HG02970 (cell line): ENCODE measurements at regions not wholly inside any gene's neighbourhood (a gene's known extent, or its start where the extent isn't known, plus 50 kb on each side); places are given as distances from the start of the nearest gene placed in this dataset.
"Not testable (repeated sequence)": the region's sequence is repeated elsewhere in the genome, so short reads cannot be mapped to it uniquely, and the experiment has no call there.

Experiments used
- ATAC-seq: cut with Tn5 transposase; IDR thresholded peaks from one replicate; pipeline ENCODE4 v1.9.1; 2021; ENCODE audit warnings: mild to moderate bottlenecking, moderate library complexity, moderate number of reproducible peaks; ENCODE audit not compliant: unreplicated experiment, low FRiP score

DNA sequence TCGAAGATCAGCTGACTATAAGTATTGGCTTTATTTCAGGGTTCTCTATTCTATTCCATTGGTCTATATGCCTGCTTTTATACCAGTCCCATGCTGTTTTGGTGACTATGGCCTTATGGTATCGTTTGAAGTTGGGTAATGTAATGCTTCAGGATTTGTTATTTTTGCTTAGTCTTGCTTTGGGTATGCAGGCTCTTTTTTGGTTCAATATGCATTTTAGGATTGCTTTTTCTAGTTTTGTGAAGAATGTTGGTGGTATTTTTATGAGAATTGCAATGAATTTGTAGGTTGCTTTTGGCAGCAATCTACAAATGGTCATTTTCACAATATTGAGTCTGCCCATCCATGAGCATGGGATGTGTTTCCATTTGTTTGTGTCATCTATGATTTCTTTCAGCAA is 951.9 kb upstream of the SLITRK1 start:
- no peak for ATAC-seq

DNA sequence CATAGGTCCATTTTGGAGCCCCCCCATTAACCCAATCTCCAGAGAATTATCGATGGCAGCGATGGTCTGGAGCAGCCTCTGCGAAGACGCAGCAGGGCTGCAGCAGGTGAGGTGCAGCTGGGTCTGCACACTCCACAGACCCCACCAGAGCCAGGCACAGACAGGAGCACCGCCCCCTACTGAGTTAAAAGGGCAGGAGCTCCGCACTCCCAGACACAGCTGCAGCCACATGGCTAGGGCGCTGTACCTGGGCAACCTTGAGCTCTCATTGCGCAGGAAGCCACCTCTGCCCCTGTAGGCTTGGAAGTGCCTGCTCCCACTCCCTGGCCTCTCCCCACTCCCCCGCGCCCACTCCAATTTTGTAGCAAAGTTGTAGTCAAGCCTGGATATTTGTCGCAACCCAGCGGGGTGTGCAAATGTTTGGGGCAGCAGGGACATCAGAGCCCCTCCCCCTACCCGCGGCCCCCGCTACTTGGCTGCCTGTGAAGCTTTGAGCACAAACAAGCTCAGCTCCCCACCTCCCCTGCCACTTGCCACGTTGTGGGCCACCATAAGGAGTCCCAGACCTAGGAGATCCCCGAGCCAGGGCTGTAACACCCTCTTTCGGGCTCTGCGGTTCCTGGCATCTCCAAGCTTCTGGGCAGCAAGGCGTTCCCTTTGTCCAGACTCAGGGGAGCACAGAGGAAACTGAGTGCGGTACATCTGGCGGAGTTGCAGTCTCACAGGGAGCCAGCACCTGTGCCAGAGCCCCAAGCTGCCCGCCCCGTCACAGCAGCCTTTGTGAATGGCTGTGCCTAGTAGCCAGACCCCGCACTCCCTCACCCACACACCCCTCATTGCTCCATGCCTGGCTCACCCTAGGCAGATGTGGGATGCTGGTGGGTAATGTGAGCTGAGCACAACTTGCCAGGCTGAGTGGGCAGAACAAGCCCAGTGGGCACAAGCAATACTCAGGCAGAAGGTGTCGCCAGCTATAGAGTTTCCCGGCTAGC is 949.7 kb upstream of the SLITRK1 start:
- no peak for ATAC-seq

GRCh38 chr13:84823528-84823927 is 941.3 kb upstream of the SLITRK1 start:
- no peak for ATAC-seq

DNA sequence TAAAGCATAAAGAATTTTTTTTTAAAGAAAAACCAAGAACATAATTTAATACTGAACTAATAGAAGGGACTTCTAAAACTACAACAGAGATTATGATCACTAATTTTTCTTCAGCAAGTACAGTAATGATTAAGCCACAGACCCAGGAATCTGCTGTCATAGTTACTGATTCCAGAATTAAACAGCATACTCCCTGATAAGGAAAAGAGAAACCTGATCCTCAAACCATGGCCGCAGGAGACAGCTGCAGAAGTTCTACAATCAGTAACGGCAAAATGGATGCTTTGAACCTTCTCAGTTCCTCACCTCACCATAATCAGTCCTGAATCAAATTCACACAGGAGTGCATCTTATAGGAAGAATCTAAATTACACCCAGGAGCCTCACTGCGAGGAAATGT is 939.0 kb upstream of the SLITRK1 start:
- ATAC-seq: no peak

DNA sequence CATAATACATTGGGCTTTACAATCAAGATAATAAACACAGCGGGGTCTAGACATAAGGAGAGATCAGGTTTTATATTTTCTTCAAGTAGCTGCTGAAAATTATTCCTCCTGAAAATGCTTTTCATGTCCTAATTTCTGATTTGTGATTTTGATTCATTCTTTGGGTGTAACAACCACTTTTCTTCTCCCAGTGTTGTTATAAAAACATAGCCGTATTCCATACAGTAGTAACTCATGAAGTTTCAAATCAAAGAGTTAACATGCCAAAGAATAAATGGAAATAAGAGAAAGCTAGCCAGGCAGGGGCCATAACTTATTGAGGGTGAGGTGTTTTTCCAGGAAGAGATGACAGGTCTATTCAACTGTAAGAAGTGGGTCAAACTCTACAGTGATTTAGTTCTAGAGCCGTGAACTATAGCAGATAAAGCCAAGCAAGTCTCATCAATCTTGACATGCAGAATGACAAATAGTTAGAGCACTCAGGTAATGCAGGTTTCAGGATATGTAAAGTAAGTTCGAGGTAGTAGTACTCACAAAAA is 934.4 kb upstream of the SLITRK1 start:
- no peak for ATAC-seq

GRCh38 chr13:84812789-84813188 is 930.5 kb upstream of the SLITRK1 start:
- no peak for ATAC-seq

DNA sequence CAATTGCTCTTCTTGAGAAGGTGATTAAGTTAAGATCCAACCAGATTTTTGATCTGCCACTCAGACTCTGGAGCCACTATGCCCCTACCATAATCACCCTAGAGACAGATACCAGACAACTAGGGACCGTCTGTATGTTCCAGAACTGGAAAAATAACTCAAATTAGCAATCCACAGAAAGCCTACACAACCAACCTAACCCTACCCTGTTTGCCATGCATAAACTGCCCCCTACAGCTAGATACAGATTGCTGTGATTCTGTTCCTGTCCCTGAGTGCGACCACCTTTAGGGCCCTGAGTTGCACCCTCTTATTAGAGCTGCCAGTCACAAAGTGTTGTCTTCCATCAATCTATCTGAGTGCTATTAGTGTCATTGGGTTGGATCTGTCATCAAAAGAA is 929.8 kb upstream of the SLITRK1 start:
- ATAC-seq: no peak

DNA sequence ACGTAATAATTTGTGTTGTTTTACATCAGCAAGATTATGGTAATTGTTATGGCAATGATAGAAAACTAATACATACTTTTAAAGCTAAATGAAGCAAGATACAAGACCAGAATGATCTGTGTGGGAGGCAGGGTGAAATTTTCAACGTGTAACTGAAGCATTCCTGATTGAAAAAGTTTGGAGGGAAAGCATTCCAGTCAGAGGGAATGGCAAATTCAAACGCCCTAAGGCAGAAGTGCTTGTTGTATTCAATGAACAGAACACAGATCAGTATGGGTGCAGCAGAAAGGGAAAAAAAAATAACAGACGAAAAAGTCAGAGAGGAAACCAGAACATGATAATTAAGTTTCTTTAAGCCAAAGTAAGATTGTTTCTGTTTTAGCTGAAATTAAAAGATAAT is 928.5 kb upstream of the SLITRK1 start:
- ATAC-seq: no peak

DNA sequence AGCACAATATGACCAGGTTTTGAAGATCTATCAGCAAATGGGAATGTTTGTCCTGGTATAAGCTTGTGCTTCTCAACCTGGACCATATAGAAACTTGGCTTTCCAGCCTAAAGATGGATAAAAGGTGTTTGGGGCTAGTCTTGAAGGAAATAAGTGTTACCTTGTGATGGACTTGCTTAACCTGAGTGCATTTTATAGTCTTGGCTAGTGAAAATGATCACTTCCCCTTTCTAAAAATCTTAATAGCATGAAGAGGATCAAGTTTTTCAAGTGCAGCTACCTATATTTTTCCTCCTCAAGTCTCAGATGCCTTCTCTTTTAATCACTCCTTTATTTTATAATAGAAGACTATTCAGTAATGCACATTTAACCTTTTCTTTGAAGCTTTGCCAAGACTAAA is 919.8 kb upstream of the SLITRK1 start:
- ATAC-seq: no peak

GRCh38 chr13:84784443-84785153 is 902.3 kb upstream of the SLITRK1 start:
- ATAC-seq: no peak

DNA sequence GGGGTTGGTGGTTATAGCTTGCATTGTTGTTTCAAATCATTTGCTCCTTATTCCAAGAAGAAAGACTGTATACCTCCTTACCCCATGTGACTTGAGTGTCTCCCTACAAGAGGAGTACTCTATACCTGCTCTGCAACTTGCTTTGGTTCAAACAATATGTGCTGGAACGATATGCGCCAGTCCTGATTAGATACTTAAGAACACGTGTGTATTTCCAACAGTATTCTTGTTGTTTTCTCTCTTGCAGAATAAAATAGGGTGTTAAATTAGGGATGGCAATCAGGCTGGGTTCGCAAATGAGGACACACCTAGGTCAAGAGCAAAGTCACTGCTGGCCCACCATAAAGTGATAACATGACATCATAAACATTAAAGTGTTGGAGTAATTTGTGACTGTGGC is 895.0 kb upstream of the SLITRK1 start:
- ATAC-seq: no peak

DNA sequence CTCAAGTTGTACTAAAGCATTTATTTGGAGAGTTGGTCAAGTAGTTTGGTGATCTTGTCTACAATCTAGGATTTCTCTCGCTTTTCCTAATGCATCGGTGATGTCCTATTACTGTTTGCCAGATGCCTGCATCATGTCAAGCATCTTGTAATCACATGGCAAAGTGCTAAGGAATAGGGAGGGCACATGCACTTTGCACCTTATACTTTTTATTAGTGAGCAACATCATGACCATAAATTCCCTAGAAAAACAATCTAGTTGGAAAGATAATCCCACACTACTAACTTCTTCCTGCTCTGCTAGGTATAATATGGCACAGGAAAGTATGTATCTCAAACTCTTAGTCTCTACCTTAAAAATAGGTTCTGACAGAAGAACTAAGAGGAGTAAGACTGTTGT is 894.3 kb upstream of the SLITRK1 start:
- ATAC-seq: no peak

DNA sequence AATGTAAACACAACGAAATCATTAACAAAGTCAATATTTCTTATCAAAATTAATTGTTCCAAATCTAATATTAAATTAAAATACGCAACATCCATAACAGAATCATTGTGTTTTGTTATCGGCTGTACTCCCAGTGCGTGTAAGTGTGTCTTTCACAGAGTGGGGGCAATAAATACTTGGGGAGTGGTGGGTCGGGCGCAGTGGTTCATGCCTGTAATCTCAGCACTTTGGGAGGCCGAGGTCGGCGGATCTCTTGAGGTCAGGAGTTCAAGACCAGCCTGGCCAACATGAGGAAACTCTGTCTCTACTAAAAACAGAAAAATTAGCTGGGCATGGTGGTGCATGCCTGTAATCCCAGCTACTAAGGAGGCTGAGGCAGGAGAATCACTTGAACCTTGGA is 893.6 kb upstream of the SLITRK1 start:
- not testable (repeated sequence) for ATAC-seq

DNA sequence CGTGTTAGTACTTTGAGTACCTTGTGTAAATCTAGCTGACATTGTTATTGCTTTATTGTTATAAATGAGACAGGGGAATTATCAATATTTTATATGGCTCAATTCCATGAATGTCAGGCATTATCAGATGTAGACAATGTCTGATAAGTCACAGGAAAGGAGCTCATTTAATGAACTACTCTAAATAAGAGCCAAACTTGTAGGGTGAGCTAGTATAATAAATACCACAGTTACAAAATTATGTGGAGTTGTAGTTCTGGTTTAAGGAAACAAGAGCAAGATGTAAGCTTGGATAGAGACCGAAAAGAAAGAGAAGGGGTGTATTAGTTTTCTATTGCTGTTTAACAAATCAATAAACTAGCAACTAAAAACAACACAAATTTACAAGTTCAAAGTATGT is 891.8 kb upstream of the SLITRK1 start:
- ATAC-seq: no peak

DNA sequence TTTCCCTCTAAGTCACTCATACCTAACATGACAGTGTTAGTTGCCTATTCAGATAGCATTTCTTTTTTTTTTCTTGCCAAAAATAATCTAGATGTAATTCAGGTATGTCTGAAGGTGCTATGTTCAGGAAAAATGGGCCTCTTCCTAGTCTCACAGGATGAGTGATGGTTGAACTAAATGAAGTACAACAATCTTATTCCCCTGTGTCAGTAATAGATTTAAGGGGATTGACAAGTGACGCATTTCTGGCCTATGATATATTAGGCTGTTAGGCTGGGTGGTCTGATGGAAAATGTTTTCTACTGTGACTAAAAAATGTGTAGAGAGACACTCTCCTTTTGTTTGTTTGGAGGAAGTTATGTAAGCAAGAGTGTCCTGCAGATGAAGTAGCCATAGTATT is 878.7 kb upstream of the SLITRK1 start:
- ATAC-seq: no peak

DNA sequence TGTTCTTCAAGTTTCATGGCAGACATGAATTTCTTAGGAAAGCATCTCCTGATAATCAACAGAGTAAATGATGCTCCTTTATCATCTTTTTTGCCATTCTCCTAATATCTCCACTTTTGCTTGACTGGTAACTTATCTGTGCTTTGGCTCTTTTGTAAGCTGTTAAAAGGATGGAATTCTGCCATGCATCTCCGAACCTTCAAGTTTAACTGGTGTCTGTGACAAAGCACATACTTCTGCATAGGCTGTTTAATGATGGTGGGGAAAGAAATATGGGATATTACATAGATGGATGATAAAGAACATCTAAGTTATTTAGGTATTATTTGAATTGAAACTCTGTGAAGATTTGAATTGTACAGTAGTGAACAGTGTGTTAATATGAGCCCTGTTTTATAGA is 866.9 kb upstream of the SLITRK1 start:
- ATAC-seq: no peak

DNA sequence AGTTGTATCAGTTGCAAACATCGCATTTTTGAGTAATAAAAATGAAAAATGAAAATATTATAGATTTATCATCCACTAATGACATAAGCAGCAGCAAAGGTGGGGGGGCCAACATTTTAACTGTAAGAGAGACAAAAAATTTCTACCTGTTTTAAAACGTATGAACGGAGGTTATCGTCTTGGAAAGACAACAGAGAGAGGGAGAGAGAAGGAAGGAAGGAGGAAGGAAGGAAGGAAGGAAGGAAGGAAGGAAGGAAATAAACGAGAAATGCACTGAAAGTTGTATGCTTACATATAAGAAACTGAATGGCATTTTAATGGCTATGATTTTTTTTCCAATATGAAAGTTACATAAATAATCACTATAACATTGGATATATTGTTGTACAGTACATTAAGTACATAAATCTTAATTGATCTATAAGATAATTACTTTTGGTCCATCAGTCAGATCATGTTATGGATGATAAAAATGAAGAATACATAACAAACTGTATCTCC is 862.8 kb upstream of the SLITRK1 start:
- ATAC-seq: no peak

GRCh38 chr13:84744203-84744602 is 861.9 kb upstream of the SLITRK1 start:
- ATAC-seq: no peak

- no peak for ATAC-seq
Measured at GRCh38 chr13:84741253-84741652, 859.0 kb upstream of the SLITRK1 start.

- no peak for ATAC-seq
Measured at GRCh38 chr13:84739021-84739420, 856.7 kb upstream of the SLITRK1 start.

DNA sequence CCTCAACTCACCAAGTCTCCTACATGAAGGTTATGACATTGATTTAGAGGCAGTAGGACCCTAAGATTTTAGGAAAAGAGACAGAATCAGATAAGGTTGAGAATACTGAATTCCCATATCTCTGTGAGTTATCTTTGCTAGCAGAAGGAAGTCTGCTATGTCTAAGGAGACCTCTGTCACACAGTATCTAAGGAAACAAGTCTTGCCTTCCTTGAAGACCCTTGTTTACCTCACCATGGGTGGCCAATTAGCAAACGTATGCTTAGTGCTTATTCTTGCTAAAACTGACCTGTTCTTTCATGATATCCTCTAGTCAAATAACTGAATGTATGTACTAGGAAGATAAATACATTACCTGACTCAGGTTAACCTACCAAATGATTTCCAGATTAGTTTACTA is 855.4 kb upstream of the SLITRK1 start:
- no peak for ATAC-seq
